Thymus (tissue), 11 donors: ENCODE measurements at regions not wholly inside any gene's neighbourhood (a gene's known extent, or its start where the extent isn't known, plus 50 kb on each side); places are given as distances from the start of the nearest gene placed in this dataset.

Source experiments
- DNase-seq, 9 donors: peaks; one replicate each; pipeline ENCODE4 v3.0.0-alpha.2; 2013; ENCODE audit warnings: low spot score in 9 of 9, low read depth in 6 of 9, missing footprints in 1 of 9
- H3K27ac ChIP-seq, 2 donors: one replicate each; pipeline ENCODE4 v1.5.1; 2013; ENCODE audit warnings: control low read depth in 1 of 2, low read depth in 1 of 2, low read length in 1 of 2, mild to moderate bottlenecking in 1 of 2, moderate library complexity in 1 of 2
- H3K27me3 ChIP-seq, 2 donors: one replicate each; pipeline ENCODE4 v1.5.1; 2013; ENCODE audit warnings: low read length in 1 of 2; ENCODE audit not compliant: control insufficient read depth in 2 of 2, insufficient read depth in 1 of 2
- H3K36me3 ChIP-seq, 2 donors: one replicate each; pipeline ENCODE4 v1.5.1; 2013; ENCODE audit warnings: low read length in 1 of 2, mild to moderate bottlenecking in 1 of 2, moderate library complexity in 1 of 2; ENCODE audit not compliant: control insufficient read depth in 2 of 2, insufficient read depth in 2 of 2
- H3K4me1 ChIP-seq, 2 donors: one replicate each; pipeline ENCODE4 v1.5.1; 2013; ENCODE audit warnings: low read length in 2 of 2; ENCODE audit not compliant: control insufficient read depth in 2 of 2, insufficient read depth in 2 of 2
- H3K4me3 ChIP-seq, 2 donors: one replicate each; pipeline ENCODE4 v1.5.1; 2013; ENCODE audit warnings: low read length in 2 of 2, control low read depth in 1 of 2, mild to moderate bottlenecking in 1 of 2
- H3K9me3 ChIP-seq, 2 donors: one replicate each; pipeline ENCODE4 v1.5.1; 2013; ENCODE audit warnings: low read length in 1 of 2, mild to moderate bottlenecking in 1 of 2; ENCODE audit not compliant: control insufficient read depth in 2 of 2, insufficient read depth in 1 of 2
- WGBS: extraction: QIAGEN DNeasy Blood & Tissue Kit; methylation state at CpG from one replicate; pipeline ENCODE4 v1.1.7; 2013; 5-methylcytosine and 5-hydroxymethylcytosine counted together
- donor health status: healthy.

DNA sequence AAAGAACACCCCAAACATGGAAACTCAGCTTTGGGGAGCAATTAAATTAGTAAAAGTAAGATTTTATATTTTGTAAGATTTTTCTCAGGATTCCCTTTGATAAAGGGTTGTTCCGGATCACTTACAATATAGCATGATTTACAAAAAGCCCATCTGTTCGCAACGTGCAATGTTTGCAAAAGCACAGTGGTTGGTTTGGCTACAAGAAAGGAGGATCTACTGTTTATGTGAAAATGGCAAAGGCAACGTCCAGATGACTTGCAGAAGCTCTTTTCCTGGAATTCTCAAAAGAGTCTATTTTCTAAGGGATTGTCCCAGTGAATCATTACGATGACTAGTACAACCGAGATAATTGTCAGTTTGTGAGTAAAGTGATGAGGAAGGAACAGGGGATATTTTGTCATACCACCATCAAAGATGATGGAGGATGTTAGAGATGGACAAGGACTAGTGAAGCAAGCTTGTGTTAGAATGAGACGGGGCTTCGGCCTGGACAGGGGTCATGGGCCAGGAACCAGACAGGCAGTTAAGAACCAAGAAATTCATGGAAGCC lies 71.6 kb downstream of the CRYGS start:
- WGBS, result 95% methylated on average over 8 of the region's 8 CpGs
- no peak overlapping the region for H3K4me3 ChIP-seq
- no peak for DNase-seq
- H3K9me3 ChIP-seq, result no peaks in the 10 kb centered on the region
- no peaks in the 10 kb centered on the region for H3K27me3 ChIP-seq
- no peak overlapping the region for H3K27ac ChIP-seq
- H3K4me1 ChIP-seq, result no peaks in the 10 kb centered on the region
- H3K36me3 ChIP-seq, result no peaks in the 10 kb centered on the region

DNA sequence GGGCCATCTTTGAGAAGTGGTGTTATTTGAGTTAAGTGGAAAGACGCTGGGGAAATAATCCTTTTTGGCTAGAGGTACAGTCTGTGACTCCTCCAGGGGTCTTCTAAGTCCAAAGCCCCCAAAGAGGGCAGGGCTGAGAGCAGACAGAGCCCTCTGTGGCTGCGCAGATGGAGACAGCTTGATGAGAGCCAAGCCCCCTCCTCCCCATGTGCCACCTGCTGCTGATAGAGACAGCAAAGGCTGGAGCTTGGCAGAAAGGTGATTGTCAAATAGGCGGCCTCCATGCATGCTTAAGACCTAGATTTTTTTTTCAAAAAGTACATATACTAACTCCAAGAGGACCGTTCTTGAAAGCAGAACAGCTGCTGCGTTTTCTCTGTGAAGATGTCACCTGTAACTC lies 72.4 kb downstream of the CRYGS start:
- Histone ChIP-seq H3K27ac (no peak overlapping the region), H3K4me1 (no peaks in the 10 kb centered on the region), H3K4me3 (no peak overlapping the region), H3K27me3 (no peaks in the 10 kb centered on the region), H3K9me3 (no peaks in the 10 kb centered on the region), H3K36me3 (no peaks in the 10 kb centered on the region)
- 92% methylated on average over 5 of the region's 5 CpGs for WGBS
- DNase-seq, result no peak

DNA sequence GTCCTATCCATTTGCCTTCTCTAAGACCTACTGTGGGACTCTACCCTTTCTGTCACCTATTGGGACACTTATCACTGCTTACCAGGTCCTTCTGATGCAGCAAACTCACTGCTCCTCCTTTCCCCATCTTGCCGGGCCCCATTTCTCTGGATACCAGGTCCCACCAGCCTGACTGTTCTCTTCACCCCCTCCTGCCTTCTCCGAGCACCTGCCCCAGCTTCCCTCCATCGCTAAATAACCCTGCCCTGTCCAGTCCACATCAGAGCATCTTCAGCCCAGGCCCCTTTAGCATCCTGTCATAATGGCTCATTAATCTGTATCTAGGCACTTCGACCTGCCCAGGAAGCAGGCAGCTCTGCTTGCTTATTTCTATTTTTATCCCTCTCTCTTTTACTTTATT lies 74.7 kb downstream of the CRYGS start:
- no peak overlapping the region for H3K27ac ChIP-seq
- WGBS, result 86% methylated on average over 4 of the region's 4 CpGs
- no peaks in the 10 kb centered on the region for H3K36me3 ChIP-seq
- H3K9me3 ChIP-seq, result no peaks in the 10 kb centered on the region
- H3K27me3 ChIP-seq, result no peaks in the 10 kb centered on the region
- H3K4me1 ChIP-seq, result no peaks in the 10 kb centered on the region
- no peak for DNase-seq
- H3K4me3 ChIP-seq, result no peak overlapping the region

DNA sequence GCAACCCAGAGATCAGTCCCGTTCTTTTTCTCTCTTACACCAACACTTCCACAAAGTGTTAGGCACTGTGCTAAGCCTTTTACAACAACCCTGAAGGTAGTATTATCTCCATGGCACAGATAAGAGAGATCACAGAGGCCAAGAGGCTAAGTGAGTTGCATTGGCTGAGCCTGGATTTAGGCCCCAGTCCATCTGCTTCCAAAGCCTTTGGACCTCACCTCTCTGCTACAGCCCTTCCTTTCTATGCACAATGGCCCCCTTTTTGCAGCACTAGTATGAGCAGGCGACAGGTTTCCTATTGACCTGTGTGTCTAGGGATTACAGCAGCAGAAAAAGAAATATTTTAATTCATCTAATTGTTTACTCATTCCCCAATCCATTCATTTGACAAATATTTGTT lies 76.2 kb downstream of the CRYGS start:
- no peaks in the 10 kb centered on the region for H3K27me3 ChIP-seq
- 98% methylated on average over 2 of the region's 2 CpGs for WGBS
- no peaks in the 10 kb centered on the region for H3K9me3 ChIP-seq
- no peaks in the 10 kb centered on the region for H3K4me1 ChIP-seq
- H3K4me3 ChIP-seq, result no peak overlapping the region
- no peaks in the 10 kb centered on the region for H3K36me3 ChIP-seq
- H3K27ac ChIP-seq, result no peak overlapping the region
- no peak for DNase-seq

DNA sequence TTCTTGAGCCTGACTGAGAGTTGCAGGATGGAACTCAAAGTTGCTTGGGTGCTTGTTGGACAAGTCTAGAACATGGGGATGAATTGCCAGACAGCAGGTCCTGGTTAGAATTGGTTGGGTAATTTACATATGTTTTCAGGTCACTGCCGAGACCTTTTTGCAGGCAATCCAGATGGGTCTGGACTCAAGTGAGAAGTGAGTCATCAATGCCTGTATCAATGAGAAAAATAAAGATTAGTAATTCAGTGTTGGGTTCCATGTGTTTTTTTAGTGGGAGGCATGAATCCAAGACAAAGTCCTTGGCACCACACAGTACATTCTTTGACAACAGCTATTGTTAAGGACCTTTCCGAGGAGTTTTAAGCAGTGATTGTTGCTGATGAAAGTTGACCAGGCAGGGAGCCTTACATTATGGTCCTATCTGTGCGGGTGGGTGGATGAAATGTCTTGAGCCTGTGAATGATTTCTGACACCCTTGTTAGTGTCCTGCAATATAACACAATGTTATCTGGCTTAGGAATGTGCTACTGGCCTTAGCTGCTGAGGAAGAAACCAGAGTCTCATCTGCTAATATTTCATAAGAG lies 77.7 kb downstream of the CRYGS start:
- no peak for DNase-seq
- Histone ChIP-seq H3K27ac (no peak overlapping the region), H3K9me3 (no peaks in the 10 kb centered on the region), H3K36me3 (no peaks in the 10 kb centered on the region), H3K27me3 (no peaks in the 10 kb centered on the region), H3K4me3 (no peak overlapping the region), H3K4me1 (no peaks in the 10 kb centered on the region)
- 97% methylated on average over 3 of the region's 3 CpGs for WGBS

DNA sequence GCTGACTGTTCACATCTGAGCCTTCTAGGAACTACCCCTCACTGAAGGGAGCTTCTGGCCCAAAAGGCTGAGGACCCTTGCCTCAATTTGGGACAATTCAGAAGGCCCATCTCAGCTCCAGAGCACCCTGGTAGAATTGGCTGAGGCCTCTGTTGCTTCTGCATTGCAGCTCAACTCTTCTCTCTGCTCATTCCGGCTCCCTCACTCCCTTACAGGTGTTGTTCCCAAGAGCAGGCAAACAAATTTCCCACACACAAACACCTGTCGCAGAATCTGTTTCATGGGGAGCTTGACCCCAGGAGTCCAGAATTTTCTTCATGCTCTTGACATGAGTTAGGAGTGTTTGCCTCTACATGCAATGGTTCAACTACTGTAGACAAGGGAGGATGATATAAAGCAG lies 78.7 kb downstream of the CRYGS start:
- WGBS, result 98% methylated on average over 2 of the region's 2 CpGs
- Histone ChIP-seq H3K27ac (no peak overlapping the region), H3K36me3 (no peaks in the 10 kb centered on the region), H3K4me1 (no peaks in the 10 kb centered on the region), H3K9me3 (no peaks in the 10 kb centered on the region), H3K4me3 (no peak overlapping the region), H3K27me3 (no peaks in the 10 kb centered on the region)
- DNase-seq, result no peak

DNA sequence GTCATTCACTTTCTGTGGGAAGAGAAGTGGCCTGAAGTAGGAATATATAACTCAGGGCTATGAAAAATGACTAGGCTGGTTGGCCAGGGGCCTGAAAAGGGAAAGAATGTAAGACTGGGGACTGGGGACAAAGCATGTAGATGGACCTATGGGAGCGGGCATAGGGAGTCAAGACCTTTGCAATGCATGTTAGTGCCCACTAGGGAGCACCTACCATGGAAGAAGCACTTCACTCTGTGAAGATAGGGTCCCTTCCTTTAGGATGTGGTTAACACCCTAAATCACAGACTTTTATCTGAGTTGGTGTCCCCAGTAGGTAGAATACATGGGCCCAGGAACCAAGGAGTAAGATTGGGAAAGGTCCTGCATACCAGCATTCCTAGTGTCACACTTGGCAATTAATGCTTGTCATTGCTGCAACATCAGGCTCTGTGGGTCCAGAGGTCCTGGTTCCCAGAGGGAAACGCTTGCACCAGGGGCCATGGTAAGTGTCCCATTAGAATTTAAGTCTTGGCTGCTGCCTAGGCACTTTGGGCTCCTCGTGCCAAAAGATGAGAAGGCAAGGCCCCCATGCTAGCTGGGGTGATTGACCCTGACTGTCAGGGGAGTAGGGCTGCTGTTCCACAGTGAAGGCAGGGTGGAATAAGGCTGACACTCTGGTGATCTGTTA lies 79.6 kb downstream of the CRYGS start:
- no peak for DNase-seq
- Histone ChIP-seq H3K9me3 (no peaks in the 10 kb centered on the region), H3K4me3 (no peak overlapping the region), H3K4me1 (no peaks in the 10 kb centered on the region), H3K36me3 (no peaks in the 10 kb centered on the region), H3K27me3 (no peaks in the 10 kb centered on the region), H3K27ac (no peak overlapping the region)
- 97% methylated on average over 3 of the region's 3 CpGs for WGBS

DNA sequence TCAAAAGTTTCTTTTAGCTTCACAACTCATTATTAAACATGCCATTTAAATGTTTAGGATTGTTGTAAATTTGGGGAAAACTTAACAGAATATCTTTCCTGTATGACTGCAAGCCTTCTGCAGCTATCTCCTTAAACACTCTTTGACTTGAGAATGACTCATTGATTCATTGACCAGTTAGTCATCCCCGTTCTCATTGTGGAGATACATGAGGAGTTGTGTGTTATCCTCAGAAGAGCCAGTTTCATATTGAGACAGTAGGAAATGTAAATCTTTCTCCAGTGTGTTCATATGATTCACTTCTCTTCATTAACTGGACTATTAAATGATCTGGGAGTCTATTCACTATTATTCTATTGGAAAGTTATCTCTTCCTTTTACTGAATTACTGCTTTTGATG lies 83.0 kb downstream of the CRYGS start:
- H3K27me3 ChIP-seq, result no peaks in the 10 kb centered on the region
- 93% methylated on average over 1 of the region's 1 CpG for WGBS
- no peak for DNase-seq
- no peak overlapping the region for H3K27ac ChIP-seq
- H3K36me3 ChIP-seq, result no peaks in the 10 kb centered on the region
- H3K4me1 ChIP-seq, result no peaks in the 10 kb centered on the region
- no peak overlapping the region for H3K4me3 ChIP-seq
- H3K9me3 ChIP-seq, result no peaks in the 10 kb centered on the region

DNA sequence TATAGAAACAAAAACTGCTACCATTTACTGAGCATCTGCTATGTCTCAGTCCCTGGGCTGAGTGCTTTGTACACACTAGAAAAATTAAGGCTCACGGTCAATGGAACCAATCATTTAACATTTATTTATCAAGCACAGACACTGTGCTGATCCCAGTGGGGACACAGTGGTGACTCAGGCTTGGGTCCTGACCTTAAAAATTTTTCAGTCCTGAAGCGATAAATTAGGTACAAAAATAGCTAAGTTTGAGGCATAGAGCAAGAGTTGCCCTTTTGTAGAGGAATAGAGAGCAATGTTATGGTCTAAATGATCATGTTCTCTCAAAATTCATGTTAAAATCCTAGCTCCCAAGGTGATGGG lies 85.1 kb downstream of the CRYGS start:
- no peak for DNase-seq
- H3K36me3 ChIP-seq, result no peaks in the 10 kb centered on the region
- no peaks in the 10 kb centered on the region for H3K4me1 ChIP-seq
- H3K27me3 ChIP-seq, result no peaks in the 10 kb centered on the region
- no peak overlapping the region for H3K4me3 ChIP-seq
- no peaks in the 10 kb centered on the region for H3K9me3 ChIP-seq
- H3K27ac ChIP-seq, result no peak overlapping the region
- WGBS, result 96% methylated on average over 2 of the region's 2 CpGs
